Bronchial epithelial cell (primary cell): ENCODE measurements at regions not wholly inside any gene's neighbourhood (a gene's known extent, or its start where the extent isn't known, plus 50 kb on each side); places are given as distances from the start of the nearest gene placed in this dataset.

ENCODE experiments used
- DNase-seq: peaks from one replicate; pipeline ENCODE4 v3.0.0-alpha.2; 2010; ENCODE audit warnings: low read depth
- FAIRE-seq: peaks from 2 replicates; lab custom pipeline; 2011; peaks lifted over from hg19 to GRCh38; lab: Jason Lieb, UNC
- H3K27me3 ChIP-seq: 2 replicates; pipeline ENCODE4 v1.5.1; 2011; ENCODE audit warnings: low read length; ENCODE audit not compliant: control insufficient read depth, insufficient read depth
- H3K36me3 ChIP-seq: 2 replicates; pipeline ENCODE4 v1.5.1; 2011; ENCODE audit warnings: low read length; ENCODE audit not compliant: control insufficient read depth, insufficient read depth
- H3K4me3 ChIP-seq: 2 replicates; pipeline ENCODE4 v1.5.1; 2011; ENCODE audit warnings: mild to moderate bottlenecking, low read depth, low read length, control low read depth
- TF ChIP-seq, protein P1 (sequence below): IDR thresholded peaks from 2 replicates; pipeline ENCODE4 v1.5.1; 2011; ENCODE audit warnings: mild to moderate bottlenecking, moderate library complexity, low read length, control low read depth, inconsistent platforms; ENCODE audit not compliant: insufficient read depth, severe bottlenecking

- TF ChIP-seq, protein P1, sequence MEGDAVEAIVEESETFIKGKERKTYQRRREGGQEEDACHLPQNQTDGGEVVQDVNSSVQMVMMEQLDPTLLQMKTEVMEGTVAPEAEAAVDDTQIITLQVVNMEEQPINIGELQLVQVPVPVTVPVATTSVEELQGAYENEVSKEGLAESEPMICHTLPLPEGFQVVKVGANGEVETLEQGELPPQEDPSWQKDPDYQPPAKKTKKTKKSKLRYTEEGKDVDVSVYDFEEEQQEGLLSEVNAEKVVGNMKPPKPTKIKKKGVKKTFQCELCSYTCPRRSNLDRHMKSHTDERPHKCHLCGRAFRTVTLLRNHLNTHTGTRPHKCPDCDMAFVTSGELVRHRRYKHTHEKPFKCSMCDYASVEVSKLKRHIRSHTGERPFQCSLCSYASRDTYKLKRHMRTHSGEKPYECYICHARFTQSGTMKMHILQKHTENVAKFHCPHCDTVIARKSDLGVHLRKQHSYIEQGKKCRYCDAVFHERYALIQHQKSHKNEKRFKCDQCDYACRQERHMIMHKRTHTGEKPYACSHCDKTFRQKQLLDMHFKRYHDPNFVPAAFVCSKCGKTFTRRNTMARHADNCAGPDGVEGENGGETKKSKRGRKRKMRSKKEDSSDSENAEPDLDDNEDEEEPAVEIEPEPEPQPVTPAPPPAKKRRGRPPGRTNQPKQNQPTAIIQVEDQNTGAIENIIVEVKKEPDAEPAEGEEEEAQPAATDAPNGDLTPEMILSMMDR, result no peak
- no peak for DNase-seq
- no peaks in the 10 kb centered on the region for H3K36me3 ChIP-seq
- no peak for FAIRE-seq
- no peaks in the 10 kb centered on the region for H3K27me3 ChIP-seq
- H3K4me3 ChIP-seq, result no peak overlapping the region
These were observed 93.3 kb downstream of the ZNF777 start for GRCh38 chr7:149367418-149368180.

- Histone ChIP-seq H3K27me3 (no peaks in the 10 kb centered on the region), H3K36me3 (no peaks in the 10 kb centered on the region), H3K4me3 (no peak overlapping the region)
- DNase-seq, result peak; percentile 65
- no peak for FAIRE-seq
- TF ChIP-seq, protein P1, result no peak
These were observed 91.4 kb downstream of the ZNF777 start for GRCh38 chr7:149369497-149369896.

- H3K36me3 ChIP-seq, result no peaks in the 10 kb centered on the region
- TF ChIP-seq, protein P1, result no peak
- no peak for DNase-seq
- no peak for FAIRE-seq
- no peaks in the 10 kb centered on the region for H3K27me3 ChIP-seq
- H3K4me3 ChIP-seq, result no peak overlapping the region
These were observed 90.1 kb downstream of the ZNF777 start for GRCh38 chr7:149370790-149371189.

DNA sequence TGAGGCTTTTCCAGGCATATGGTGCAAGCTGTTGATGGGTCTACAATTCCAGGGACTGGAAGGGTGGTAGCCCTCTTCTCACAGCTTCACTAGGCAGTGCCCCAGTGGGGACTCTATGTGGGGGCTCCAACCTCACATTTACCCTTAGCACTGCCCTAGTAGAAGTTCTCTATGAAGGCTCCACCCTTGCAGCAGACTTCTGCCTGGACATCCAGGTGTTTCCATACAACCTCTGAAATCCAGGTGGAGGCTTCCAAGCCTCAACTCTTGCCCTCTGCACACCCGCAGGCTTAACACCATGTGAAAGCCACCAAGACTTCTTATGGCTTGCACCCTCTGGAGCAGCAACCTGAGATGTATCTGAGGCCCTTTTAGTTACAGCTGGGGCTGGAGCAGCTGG lies 87.8 kb downstream of the ZNF777 start:
- FAIRE-seq, result no peak
- Histone ChIP-seq H3K36me3 (no peaks in the 10 kb centered on the region), H3K27me3 (no peaks in the 10 kb centered on the region), H3K4me3 (no peak overlapping the region)
- TF ChIP-seq, protein P1, result no peak
- DNase-seq, result no peak

DNA sequence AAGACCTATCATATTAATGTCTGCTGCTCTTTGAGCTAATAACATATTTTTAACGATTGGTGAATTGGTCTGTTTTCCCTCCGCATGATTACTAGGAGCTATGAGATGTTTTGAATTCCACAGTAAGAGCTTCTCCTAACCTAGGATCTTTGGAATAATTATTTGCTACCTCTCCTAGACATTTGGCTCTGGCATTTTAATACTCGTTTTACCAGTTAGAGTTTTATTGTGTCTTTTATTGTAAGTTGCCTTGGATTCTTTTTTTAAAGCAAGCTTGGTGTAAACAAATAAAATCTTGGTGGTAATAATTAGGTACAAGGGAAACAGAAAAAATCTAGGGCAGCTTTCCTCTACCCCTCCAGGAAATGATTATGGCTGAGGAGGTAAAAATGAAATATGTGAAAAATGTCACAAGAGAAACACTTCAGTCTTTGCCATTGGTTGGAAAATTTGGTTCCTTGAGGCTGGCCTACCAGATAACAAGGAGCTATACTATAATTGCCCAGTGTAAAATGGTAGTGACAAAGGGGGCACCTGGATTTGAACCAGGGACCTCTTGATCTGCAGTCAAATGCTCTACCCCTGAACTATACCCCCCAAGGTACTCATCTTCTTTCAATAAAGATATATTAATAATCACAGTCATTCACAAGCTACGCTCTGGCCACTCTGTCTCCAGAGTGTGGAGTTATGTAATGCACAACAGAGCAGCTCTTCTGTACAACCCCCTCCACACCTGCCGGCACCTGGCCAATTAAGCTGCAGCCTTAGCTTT lies 85.4 kb downstream of the ZNF777 start:
- no peaks in the 10 kb centered on the region for H3K36me3 ChIP-seq
- no peaks in the 10 kb centered on the region for H3K27me3 ChIP-seq
- TF ChIP-seq, protein P1, result no peak
- FAIRE-seq, result no peak
- DNase-seq, result no peak
- H3K4me3 ChIP-seq, result no peak overlapping the region
